Endothelial cell of umbilical vein (primary cell): ENCODE measurements at regions not wholly inside any gene's neighbourhood (a gene's known extent, or its start where the extent isn't known, plus 50 kb on each side); places are given as distances from the start of the nearest gene placed in this dataset.

Experiments
- CTCF ChIP-seq, 2 donors: IDR thresholded peaks; 1 replicate in 1 of 2; 2 replicates in 1 of 2; pipeline ENCODE4 v1.5.1; 2011; ENCODE audit warnings: low read length in 2 of 2, mild to moderate bottlenecking in 2 of 2, moderate library complexity in 2 of 2, control low read depth in 1 of 2, inconsistent platforms in 1 of 2, low read depth in 1 of 2; ENCODE audit not compliant: insufficient read depth in 1 of 2; ENCODE audit errors: extremely low read depth in 1 of 2
- EZH2 ChIP-seq: IDR thresholded peaks from 2 replicates; pipeline ENCODE4 v1.6.1; 2012; ENCODE audit warnings: borderline replicate concordance, low read depth, mild to moderate bottlenecking, moderate library complexity, low read length, inconsistent platforms; ENCODE audit not compliant: severe bottlenecking
- MAX ChIP-seq: IDR thresholded peaks from 2 replicates; pipeline ENCODE4 v1.6.1; 2011; ENCODE audit not compliant: insufficient read depth, insufficient read length
- MYC ChIP-seq: IDR thresholded peaks from one replicate; pipeline ENCODE4 v1.6.1; 2011; ENCODE audit warnings: mild to moderate bottlenecking, low read depth, low read length
- POLR2A ChIP-seq: IDR thresholded peaks from 2 replicates; pipeline ENCODE4 v1.6.1; 2012; ENCODE audit warnings: low read depth, mild to moderate bottlenecking, control low read depth, low read length
- POLR2AphosphoS5 ChIP-seq: IDR thresholded peaks from 2 replicates; pipeline ENCODE4 v1.6.1; 2012; ENCODE audit warnings: low read depth, mild to moderate bottlenecking, control low read depth, low read length, moderate library complexity; ENCODE audit not compliant: insufficient read depth

GRCh38 chr16:77046206-77046605, 144.8 kb upstream of the MON1B start:
- TF ChIP-seq POLR2A = no peak
- no peak for TF ChIP-seq CTCF (IDR thresholded peaks at IDR 0.05; ENCODE audit: extremely low read depth in 1 of 2, insufficient read depth in 1 of 2, low read depth in 1 of 2, low read length in 2 of 2)
- no peak for TF ChIP-seq POLR2AphosphoS5
- TF ChIP-seq EZH2 = no peak
- TF ChIP-seq MAX = no peak
- no peak for TF ChIP-seq MYC
